SU-DHL-6 (cell line): ENCODE measurements at regions not wholly inside any gene's neighbourhood (a gene's known extent, or its start where the extent isn't known, plus 50 kb on each side); places are given as distances from the start of the nearest gene placed in this dataset.
"Not testable (repeated sequence)": the region's sequence is repeated elsewhere in the genome, so short reads cannot be mapped to it uniquely, and the experiment has no call there.

Source experiments
- H2AFZ ChIP-seq: fragments of 200-600 bp; sonication (generic); 2 replicates; pipeline ENCODE4 v1.6.1; 2014; ENCODE audit warnings: low read depth, mild to moderate bottlenecking, moderate library complexity, mixed read lengths, antibody characterized with exemption, low read length; ENCODE audit not compliant: severe bottlenecking
- H3F3A ChIP-seq: fragments of 200-600 bp; shearing (Covaris generic); 2 replicates; pipeline ENCODE4 v1.6.0; 2016; ENCODE audit warnings: antibody characterized with exemption, mild to moderate bottlenecking; ENCODE audit not compliant: insufficient read depth
- H3K27ac ChIP-seq: fragments of 200-600 bp; sonication (generic); 2 replicates; pipeline ENCODE4 v1.5.1; 2016; ENCODE audit warnings: low read depth, mild to moderate bottlenecking, low read length, moderate library complexity, mixed read lengths
- H3K27me3 ChIP-seq: fragments of 200-600 bp; sonication (generic), shearing (Covaris generic); 2 replicates; pipeline ENCODE4 v1.6.0; 2014; ENCODE audit warnings: mild to moderate bottlenecking, low read length
- H3K36me3 ChIP-seq: fragments of 200-600 bp; sonication (generic); 2 replicates; pipeline ENCODE4 v1.6.1; 2014; ENCODE audit warnings: mild to moderate bottlenecking, low read length, mixed read lengths
- H3K4me2 ChIP-seq: fragments of 300-600, 200-600 bp; shearing (Covaris generic), sonication (generic); 2 replicates; pipeline ENCODE4 v1.6.0; 2014; ENCODE audit warnings: low read length, low read depth, mild to moderate bottlenecking; ENCODE audit not compliant: poor library complexity, severe bottlenecking
- H3K4me3 ChIP-seq: fragments of 200-600 bp; sonication (generic); 2 replicates; pipeline ENCODE4 v1.5.1; 2014; ENCODE audit warnings: antibody characterized with exemption, low read length, mild to moderate bottlenecking, mixed read lengths; ENCODE audit not compliant: insufficient read depth, poor library complexity, severe bottlenecking
- H3K79me2 ChIP-seq: fragments of 200-600 bp; sonication (generic); 2 replicates; pipeline ENCODE4 v1.6.1; 2014; ENCODE audit warnings: mild to moderate bottlenecking, low read length, moderate library complexity; ENCODE audit not compliant: insufficient read depth
- H3K9ac ChIP-seq: fragments of 200-600 bp; sonication (generic); 2 replicates; pipeline ENCODE4 v1.7.0; 2014; ENCODE audit warnings: mild to moderate bottlenecking, low read length
- H3K9me2 ChIP-seq: fragments of 200-600 bp; sonication (generic); replicated peaks from 2 replicates; pipeline ENCODE4 v1.6.1; 2014; ENCODE audit warnings: low read length; ENCODE audit not compliant: insufficient read depth
- H3K9me3 ChIP-seq: fragments of 200-600 bp; sonication (generic); 2 replicates; pipeline ENCODE4 v1.6.1; 2014; ENCODE audit warnings: low read length, mixed read lengths; ENCODE audit not compliant: insufficient read depth
- H4K20me1 ChIP-seq: fragments of 200-600 bp; sonication (generic); 2 replicates; pipeline ENCODE4 v1.6.1; 2014; ENCODE audit warnings: low read depth, mild to moderate bottlenecking, antibody characterized with exemption, low read length, moderate library complexity, mixed read lengths
- CTCF ChIP-seq: fragments of 200-600 bp; sonication (generic); IDR thresholded peaks from one replicate; pipeline ENCODE4 v1.5.1; 2017; ENCODE audit warnings: antibody characterized with exemption, mild to moderate bottlenecking, low read length, moderate library complexity; ENCODE audit not compliant: insufficient read depth, poor library complexity, severe bottlenecking
- EZH2phosphoT487 ChIP-seq: fragments of 200-600 bp; sonication (generic), shearing (Covaris generic); conservative IDR thresholded peaks from 2 replicates; pipeline ENCODE4 v1.6.1; 2018; ENCODE audit warnings: mild to moderate bottlenecking, antibody characterized with exemption, low read length, moderate library complexity, mixed read lengths

- Histone ChIP-seq H3F3A (no peaks in the 10 kb centered on the region), H3K9me3 (no peaks in the 10 kb centered on the region), H3K9me2 (no peaks in the 10 kb centered on the region), H3K9ac (no peak overlapping the region), H3K27me3 (no peaks in the 10 kb centered on the region), H3K36me3 (no peaks in the 10 kb centered on the region), H3K4me3 (no peak overlapping the region), H3K4me2 (no peak overlapping the region), H3K79me2 (no peaks in the 10 kb centered on the region), H3K27ac (no peak overlapping the region), H2AFZ (no peak overlapping the region), H4K20me1 (no peaks in the 10 kb centered on the region)
- TF ChIP-seq EZH2phosphoT487 (no peak), CTCF (peak; percentile 63)
Measured at GRCh38 chr1:104648269-104648691, 898.6 kb downstream of the AMY1C start.

- H4K20me1 ChIP-seq, H3K27ac ChIP-seq, H2AFZ ChIP-seq, H3K36me3 ChIP-seq, H3K9ac ChIP-seq, H3F3A ChIP-seq, H3K79me2 ChIP-seq, H3K9me2 ChIP-seq, H3K27me3 ChIP-seq, H3K4me2 ChIP-seq, H3K9me3 ChIP-seq, H3K4me3 ChIP-seq: not testable (repeated sequence)
Measured at GRCh38 chr1:104664374-104664773, 914.7 kb downstream of the AMY1C start.

DNA sequence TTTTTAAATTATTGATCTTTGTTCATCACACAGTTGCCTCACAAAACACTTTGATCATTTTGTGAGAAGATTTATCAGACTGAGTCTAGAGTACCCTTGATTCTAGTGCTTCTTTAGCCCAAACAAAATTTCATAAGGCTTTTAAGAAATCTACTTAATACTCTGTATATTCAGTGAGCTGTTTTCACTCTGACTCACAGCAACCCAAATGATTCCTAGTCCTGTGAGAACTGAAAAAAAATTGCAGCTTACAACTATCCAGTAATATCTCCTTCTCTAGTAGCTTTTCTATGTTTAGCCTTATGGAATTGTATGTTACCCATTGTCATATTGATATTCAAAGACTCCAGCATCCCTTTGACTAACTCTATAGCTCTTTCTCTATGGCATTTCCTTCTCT, 915.6 kb downstream of the AMY1C start:
- TF ChIP-seq CTCF (no peak), EZH2phosphoT487 (no peak)
- H3K27ac ChIP-seq = no peak overlapping the region

DNA sequence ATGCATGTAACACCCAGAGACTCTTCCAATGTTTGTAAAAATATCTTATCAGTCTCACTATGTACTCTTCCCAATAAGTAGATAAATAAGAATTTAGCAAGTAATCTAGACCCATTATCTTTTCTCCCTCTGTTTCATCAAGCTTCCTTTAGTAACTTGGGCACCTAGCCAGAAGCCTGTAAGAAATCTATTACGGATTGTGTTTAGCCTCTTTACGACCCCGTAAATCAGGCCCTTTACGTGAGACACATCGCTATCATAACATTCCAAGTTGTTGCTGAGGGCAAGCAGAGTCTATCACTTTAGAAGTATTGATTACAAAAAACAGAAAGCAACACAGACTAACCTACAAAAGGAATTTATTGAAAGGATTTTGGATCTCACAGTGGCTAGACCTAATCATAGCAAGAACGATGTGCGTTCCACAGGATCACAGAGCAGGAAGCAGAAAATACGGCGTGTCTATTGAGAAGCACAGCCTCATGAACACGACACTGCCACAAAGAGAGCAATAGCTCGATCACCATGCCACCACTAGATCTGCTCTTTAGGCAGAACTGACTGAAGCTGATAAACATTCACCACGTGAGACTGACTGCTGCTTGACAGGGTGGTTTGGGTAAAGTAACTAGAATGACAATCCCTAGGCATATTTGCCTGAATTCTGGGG, 922.1 kb downstream of the AMY1C start:
- no peak overlapping the region for H2AFZ ChIP-seq
- no peaks in the 10 kb centered on the region for H3K9me2 ChIP-seq
- H3K36me3 ChIP-seq = 0 out of 2 replicates have a peak, but pooled peaks cover 2% of the 10 kb centered on the region
- TF ChIP-seq CTCF (no peak), EZH2phosphoT487 (no peak)
- H3K4me2 ChIP-seq = no peak overlapping the region
- no peaks in the 10 kb centered on the region for H3F3A ChIP-seq
- H3K79me2 ChIP-seq = no peaks in the 10 kb centered on the region
- no peaks in the 10 kb centered on the region for H4K20me1 ChIP-seq
- no peak overlapping the region for H3K9ac ChIP-seq
- H3K27me3 ChIP-seq = no peaks in the 10 kb centered on the region
- H3K4me3 ChIP-seq = no peak overlapping the region
- no peaks in the 10 kb centered on the region for H3K9me3 ChIP-seq
- no peak overlapping the region for H3K27ac ChIP-seq

More for the DNA sequence above, 915.6 kb downstream of the AMY1C start:
- H3K27me3 ChIP-seq = no peaks in the 10 kb centered on the region
- no peak overlapping the region for H2AFZ ChIP-seq
- H3K9ac ChIP-seq = no peak overlapping the region
- H3F3A ChIP-seq = no peaks in the 10 kb centered on the region
- no peaks in the 10 kb centered on the region for H4K20me1 ChIP-seq
- no peaks in the 10 kb centered on the region for H3K9me2 ChIP-seq
- H3K4me2 ChIP-seq = no peak overlapping the region
- H3K36me3 ChIP-seq = 0 out of 2 replicates have a peak, but pooled peaks cover 2% of the 10 kb centered on the region
- H3K79me2 ChIP-seq = no peaks in the 10 kb centered on the region
- no peak overlapping the region for H3K4me3 ChIP-seq
- H3K9me3 ChIP-seq = no peaks in the 10 kb centered on the region
